ENCODE measurements at regions not wholly inside any gene's neighbourhood (a gene's known extent, or its start where the extent isn't known, plus 50 kb on each side); places are given as distances from the start of the nearest gene placed in this dataset.

- Histone ChIP-seq H3K36me3 (ENCODE audit: insufficient read depth, low read length) (no peaks in the 10 kb centered on the region), H3K27ac (ENCODE audit: low read length) (no peak overlapping the region), H3K79me2 (ENCODE audit: insufficient read depth, low read length) (no peaks in the 10 kb centered on the region), H3K27me3 (ENCODE audit: insufficient read depth, low read length, poor library complexity) (no peaks in the 10 kb centered on the region), H3K9ac (ENCODE audit: low read depth, low read length) (no peak overlapping the region), H3K4me1 (ENCODE audit: insufficient read depth, low read length) (no peaks in the 10 kb centered on the region), H3K9me3 (ENCODE audit: insufficient read depth, low read length, severe bottlenecking) (no peaks in the 10 kb centered on the region), H2AFZ (ENCODE audit: low read depth, low read length) (no peak overlapping the region), H3K4me2 (ENCODE audit: insufficient read depth, low read length) (no peak overlapping the region), H4K20me1 (ENCODE audit: insufficient read depth, low read length) (no peaks in the 10 kb centered on the region), H3K4me3 (ENCODE audit: low read depth in 1 of 2, low read length in 2 of 2) (no peak overlapping the region)
- no peak for ATAC-seq (ENCODE audit: insufficient read depth, low read depth)
- no peak for TF ChIP-seq EZH2 (IDR thresholded peaks at IDR 0.05; ENCODE audit: borderline replicate concordance, low read depth, low read length, severe bottlenecking)
- TF ChIP-seq, protein P1, sequence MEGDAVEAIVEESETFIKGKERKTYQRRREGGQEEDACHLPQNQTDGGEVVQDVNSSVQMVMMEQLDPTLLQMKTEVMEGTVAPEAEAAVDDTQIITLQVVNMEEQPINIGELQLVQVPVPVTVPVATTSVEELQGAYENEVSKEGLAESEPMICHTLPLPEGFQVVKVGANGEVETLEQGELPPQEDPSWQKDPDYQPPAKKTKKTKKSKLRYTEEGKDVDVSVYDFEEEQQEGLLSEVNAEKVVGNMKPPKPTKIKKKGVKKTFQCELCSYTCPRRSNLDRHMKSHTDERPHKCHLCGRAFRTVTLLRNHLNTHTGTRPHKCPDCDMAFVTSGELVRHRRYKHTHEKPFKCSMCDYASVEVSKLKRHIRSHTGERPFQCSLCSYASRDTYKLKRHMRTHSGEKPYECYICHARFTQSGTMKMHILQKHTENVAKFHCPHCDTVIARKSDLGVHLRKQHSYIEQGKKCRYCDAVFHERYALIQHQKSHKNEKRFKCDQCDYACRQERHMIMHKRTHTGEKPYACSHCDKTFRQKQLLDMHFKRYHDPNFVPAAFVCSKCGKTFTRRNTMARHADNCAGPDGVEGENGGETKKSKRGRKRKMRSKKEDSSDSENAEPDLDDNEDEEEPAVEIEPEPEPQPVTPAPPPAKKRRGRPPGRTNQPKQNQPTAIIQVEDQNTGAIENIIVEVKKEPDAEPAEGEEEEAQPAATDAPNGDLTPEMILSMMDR (IDR thresholded peaks at IDR 0.05; ENCODE audit: borderline replicate concordance, extremely low read depth, low read length, poor library complexity, severe bottlenecking), result no peak
- no peak for DNase-seq
These were observed 620.4 kb upstream of the NR2F2 start for GRCh38 chr15:95709959-95710695.

DNA sequence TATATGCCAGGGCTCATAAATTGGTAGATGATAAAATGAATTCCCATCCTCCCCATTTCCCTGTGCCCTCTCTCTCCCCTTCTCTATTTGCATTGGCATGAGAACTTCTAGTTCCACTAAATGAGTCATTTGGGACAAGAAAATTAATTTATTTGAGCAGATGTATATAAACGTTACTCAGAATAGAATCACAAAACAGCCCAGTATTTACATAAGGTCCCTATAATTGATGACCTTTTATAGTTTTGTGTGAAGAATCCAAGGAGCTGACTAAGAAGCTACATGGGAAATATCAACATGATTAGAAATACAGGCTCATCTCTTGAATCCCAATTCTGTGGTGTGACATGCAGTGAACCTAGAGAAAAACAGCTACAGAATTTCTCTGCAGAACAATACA is 617.7 kb upstream of the NR2F2 start:
- DNase-seq (no peak), ATAC-seq (ENCODE audit: insufficient read depth, low read depth) (no peak)
- H3K4me2 ChIP-seq (ENCODE audit: insufficient read depth, low read length), result no peak overlapping the region
- no peaks in the 10 kb centered on the region for H3K79me2 ChIP-seq (ENCODE audit: insufficient read depth, low read length)
- no peaks in the 10 kb centered on the region for H3K9me3 ChIP-seq (ENCODE audit: insufficient read depth, low read length, severe bottlenecking)
- H3K9ac ChIP-seq (ENCODE audit: low read depth, low read length), result no peak overlapping the region
- no peaks in the 10 kb centered on the region for H3K27me3 ChIP-seq (ENCODE audit: insufficient read depth, low read length, poor library complexity)
- no peaks in the 10 kb centered on the region for H4K20me1 ChIP-seq (ENCODE audit: insufficient read depth, low read length)
- no peak overlapping the region for H3K4me3 ChIP-seq (ENCODE audit: low read depth in 1 of 2, low read length in 2 of 2)
- H3K36me3 ChIP-seq (ENCODE audit: insufficient read depth, low read length), result no peaks in the 10 kb centered on the region
- H3K4me1 ChIP-seq (ENCODE audit: insufficient read depth, low read length), result peaks cover 11% of the 10 kb centered on the region
- no peak overlapping the region for H3K27ac ChIP-seq (ENCODE audit: low read length)
- H2AFZ ChIP-seq (ENCODE audit: low read depth, low read length), result no peak overlapping the region
- TF ChIP-seq, protein P1 (IDR thresholded peaks at IDR 0.05; ENCODE audit: borderline replicate concordance, extremely low read depth, low read length, poor library complexity, severe bottlenecking), result no peak
- no peak for TF ChIP-seq EZH2 (IDR thresholded peaks at IDR 0.05; ENCODE audit: borderline replicate concordance, low read depth, low read length, severe bottlenecking)

DNA sequence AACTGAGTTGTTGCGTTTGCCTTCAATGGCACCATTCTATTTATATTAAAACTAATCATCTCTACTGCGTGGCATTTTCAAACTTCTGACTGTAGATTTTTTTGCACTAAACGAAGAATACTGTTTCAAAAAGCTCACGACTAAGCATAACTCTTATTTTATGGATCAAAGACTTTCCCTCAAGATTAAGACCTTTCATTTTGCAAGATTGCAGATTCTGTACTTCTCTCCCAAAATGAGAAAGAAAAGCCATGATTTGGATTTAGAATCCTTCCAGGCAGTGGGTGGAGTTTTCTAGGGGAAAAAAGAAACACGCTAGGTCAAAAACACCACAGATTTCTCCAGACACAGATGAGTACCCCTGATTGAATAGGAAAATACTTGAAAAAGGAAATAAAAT is 617.2 kb upstream of the NR2F2 start:
- no peak for ATAC-seq (ENCODE audit: insufficient read depth, low read depth)
- Histone ChIP-seq H3K4me1 (ENCODE audit: insufficient read depth, low read length) (peaks cover 11% of the 10 kb centered on the region), H3K9me3 (ENCODE audit: insufficient read depth, low read length, severe bottlenecking) (no peaks in the 10 kb centered on the region), H3K4me2 (ENCODE audit: insufficient read depth, low read length) (no peak overlapping the region), H3K4me3 (ENCODE audit: low read depth in 1 of 2, low read length in 2 of 2) (no peak overlapping the region), H3K27ac (ENCODE audit: low read length) (no peak overlapping the region), H3K79me2 (ENCODE audit: insufficient read depth, low read length) (no peaks in the 10 kb centered on the region), H3K9ac (ENCODE audit: low read depth, low read length) (no peak overlapping the region), H2AFZ (ENCODE audit: low read depth, low read length) (no peak overlapping the region), H3K36me3 (ENCODE audit: insufficient read depth, low read length) (no peaks in the 10 kb centered on the region), H3K27me3 (ENCODE audit: insufficient read depth, low read length, poor library complexity) (no peaks in the 10 kb centered on the region), H4K20me1 (ENCODE audit: insufficient read depth, low read length) (no peaks in the 10 kb centered on the region)
- no peak for DNase-seq
- no peak for TF ChIP-seq EZH2 (IDR thresholded peaks at IDR 0.05; ENCODE audit: borderline replicate concordance, low read depth, low read length, severe bottlenecking)
- TF ChIP-seq, protein P1 (IDR thresholded peaks at IDR 0.05; ENCODE audit: borderline replicate concordance, extremely low read depth, low read length, poor library complexity, severe bottlenecking), result no peak
